Suprapubic skin (tissue), 4 donors: ENCODE measurements at regions not wholly inside any gene's neighbourhood (a gene's known extent, or its start where the extent isn't known, plus 50 kb on each side); places are given as distances from the start of the nearest gene placed in this dataset.
"Not testable (repeated sequence)": the region's sequence is repeated elsewhere in the genome, so short reads cannot be mapped to it uniquely, and the experiment has no call there.

Experiments
- DNase-seq, 2 donors: peaks; one replicate each; pipeline ENCODE4 v3.0.0-alpha.2; 2019; ENCODE audit warnings: low spot score in 2 of 2
- H3K27ac ChIP-seq: fragments of 200-600 bp; sonication (generic); one replicate; pipeline ENCODE4 v1.5.1; 2019
- H3K27me3 ChIP-seq: fragments of 200-600 bp; sonication (generic); one replicate; pipeline ENCODE4 v1.5.1; 2019
- H3K36me3 ChIP-seq: fragments of 200-600 bp; sonication (generic); one replicate; pipeline ENCODE4 v1.5.1; 2019
- H3K4me1 ChIP-seq: fragments of 200-600 bp; sonication (generic); one replicate; pipeline ENCODE4 v1.5.1; 2019
- H3K4me3 ChIP-seq: fragments of 200-600 bp; sonication (generic); one replicate; pipeline ENCODE4 v1.5.1; 2019; ENCODE audit warnings: mild to moderate bottlenecking
- H3K9me3 ChIP-seq: fragments of 200-600 bp; sonication (generic); one replicate; pipeline ENCODE4 v1.5.1; 2019
- EP300 ChIP-seq: sonication (generic); formaldehyde crosslinking; IDR thresholded peaks from one replicate; pipeline ENCODE4 v1.6.1; 2017; ENCODE audit warnings: antibody characterized with exemption
- POLR2A ChIP-seq, 2 donors: fragments of 450-650 bp; IDR thresholded peaks; one replicate each; pipeline ENCODE4 v1.6.1; 2017; ENCODE audit warnings: antibody characterized with exemption in 2 of 2, mild to moderate bottlenecking in 2 of 2, moderate library complexity in 2 of 2
- POLR2AphosphoS5 ChIP-seq, 3 donors: sonication (generic); formaldehyde crosslinking; IDR thresholded peaks; one replicate each; pipeline ENCODE4 v1.6.1; 2017; ENCODE audit warnings: antibody characterized with exemption in 3 of 3
- WGBS: methylation state at CpG from one replicate; pipeline ENCODE4 v1.1.5; 2018; 5-methylcytosine and 5-hydroxymethylcytosine counted together
- TF ChIP-seq, protein P1 (sequence below), 2 donors: fragments of 200-600 bp in 1 of 2; fragments of 450-650 bp in 1 of 2; sonication (generic) in 1 of 2; IDR thresholded peaks; one replicate each; pipeline ENCODE4 v1.5.1; 2016 to 2019; ENCODE audit warnings: antibody characterized with exemption in 2 of 2, mild to moderate bottlenecking in 1 of 2, moderate library complexity in 1 of 2

DNA sequence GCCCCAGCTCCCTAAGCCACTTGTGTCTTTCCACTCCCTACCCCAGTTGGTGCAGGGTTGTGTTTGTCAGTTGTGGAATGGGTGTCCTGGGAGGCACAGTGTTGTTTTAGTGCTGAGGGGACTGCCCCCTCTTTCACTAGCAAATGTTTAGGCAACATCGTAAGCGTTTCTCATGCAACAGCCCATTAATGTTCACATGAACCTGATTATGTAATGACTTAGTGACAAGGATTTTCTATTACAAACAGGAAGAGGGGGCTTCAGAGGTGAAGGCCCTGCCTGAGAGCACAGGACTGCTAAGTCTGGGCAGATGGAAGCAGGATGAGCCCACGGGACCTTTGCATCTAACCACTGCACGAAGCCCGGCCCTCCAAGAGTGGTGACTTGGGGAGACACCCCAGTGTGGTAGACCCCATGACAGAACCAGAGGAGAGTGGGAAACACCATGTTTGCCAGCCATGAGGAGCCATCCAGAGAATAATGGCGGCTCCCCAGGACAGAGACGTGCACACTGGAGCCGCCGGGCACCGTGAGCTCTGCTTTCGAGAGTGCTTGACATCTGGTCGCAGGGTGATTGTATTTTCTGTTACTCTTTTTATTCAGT lies 339.7 kb downstream of the THBS2 start:
- WGBS, result 97% methylated on average over 12 of the region's 12 CpGs
- Histone ChIP-seq H3K4me3 (no peak overlapping the region), H3K36me3 (no peaks in the 10 kb centered on the region), H3K9me3 (no peaks in the 10 kb centered on the region), H3K4me1 (no peaks in the 10 kb centered on the region), H3K27me3 (no peaks in the 10 kb centered on the region), H3K27ac (no peak overlapping the region)
- TF ChIP-seq EP300, result no peak
- DNase-seq, result no peak

DNA sequence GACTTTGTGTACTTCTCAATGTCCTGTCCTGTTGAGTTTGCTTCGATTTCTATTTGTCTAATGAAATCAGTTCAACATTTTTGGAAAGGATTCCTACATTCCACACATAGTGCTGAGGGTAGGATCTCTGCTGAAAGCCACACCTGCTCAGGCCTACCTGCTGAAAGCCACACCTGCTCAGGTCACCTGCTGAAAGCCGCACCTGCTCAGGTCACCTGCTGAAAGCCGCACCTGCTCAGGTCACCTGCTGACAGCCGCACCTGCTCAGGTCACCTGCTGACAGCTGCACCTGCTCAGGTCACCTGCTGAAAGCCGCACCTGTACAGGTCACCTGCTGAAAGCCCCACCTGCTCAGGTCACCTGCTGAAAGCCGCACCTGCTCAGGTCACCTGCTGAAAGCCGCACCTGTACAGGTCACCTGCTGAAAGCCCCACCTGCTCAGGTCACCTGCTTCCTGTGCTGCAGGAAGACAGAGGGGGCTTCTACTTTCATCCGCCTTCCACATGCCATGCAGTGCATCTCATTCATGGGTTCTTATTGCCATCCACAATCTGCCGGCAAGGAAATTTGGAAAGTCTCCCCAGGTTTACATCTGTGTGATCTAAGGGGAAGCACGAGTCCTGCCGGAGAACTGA lies 340.3 kb downstream of the THBS2 start:
- not testable (repeated sequence) for H3K36me3 ChIP-seq, H3K27ac ChIP-seq, H3K9me3 ChIP-seq, H3K27me3 ChIP-seq, DNase-seq, H3K4me1 ChIP-seq, H3K4me3 ChIP-seq
- 76% methylated on average over 11 of the region's 11 CpGs for WGBS

DNA sequence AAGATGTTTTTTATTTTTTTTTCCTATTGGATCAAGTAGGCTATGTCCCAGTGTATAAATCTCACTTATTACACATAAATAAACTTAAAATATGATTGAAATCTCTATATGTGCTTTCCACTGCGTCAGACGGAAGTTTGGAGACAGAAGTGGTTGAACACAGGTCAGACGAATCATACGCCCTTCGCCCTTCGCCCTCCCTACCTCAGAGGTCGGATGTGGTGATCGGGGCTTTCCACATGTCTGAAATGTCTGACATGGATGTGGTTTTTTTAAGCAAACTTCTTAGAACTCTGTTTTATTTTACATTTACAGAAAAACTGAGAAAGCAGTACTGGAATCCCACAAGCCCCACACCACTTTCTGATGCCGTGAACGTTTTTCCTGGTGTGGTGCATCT lies 344.4 kb downstream of the THBS2 start:
- 82% methylated on average over 10 of the region's 10 CpGs for WGBS
- TF ChIP-seq POLR2AphosphoS5 (IDR thresholded peaks at IDR 0.05) (no peak), EP300 (no peak), POLR2A (IDR thresholded peaks at IDR 0.05) (no peak)
- TF ChIP-seq, protein P1, sequence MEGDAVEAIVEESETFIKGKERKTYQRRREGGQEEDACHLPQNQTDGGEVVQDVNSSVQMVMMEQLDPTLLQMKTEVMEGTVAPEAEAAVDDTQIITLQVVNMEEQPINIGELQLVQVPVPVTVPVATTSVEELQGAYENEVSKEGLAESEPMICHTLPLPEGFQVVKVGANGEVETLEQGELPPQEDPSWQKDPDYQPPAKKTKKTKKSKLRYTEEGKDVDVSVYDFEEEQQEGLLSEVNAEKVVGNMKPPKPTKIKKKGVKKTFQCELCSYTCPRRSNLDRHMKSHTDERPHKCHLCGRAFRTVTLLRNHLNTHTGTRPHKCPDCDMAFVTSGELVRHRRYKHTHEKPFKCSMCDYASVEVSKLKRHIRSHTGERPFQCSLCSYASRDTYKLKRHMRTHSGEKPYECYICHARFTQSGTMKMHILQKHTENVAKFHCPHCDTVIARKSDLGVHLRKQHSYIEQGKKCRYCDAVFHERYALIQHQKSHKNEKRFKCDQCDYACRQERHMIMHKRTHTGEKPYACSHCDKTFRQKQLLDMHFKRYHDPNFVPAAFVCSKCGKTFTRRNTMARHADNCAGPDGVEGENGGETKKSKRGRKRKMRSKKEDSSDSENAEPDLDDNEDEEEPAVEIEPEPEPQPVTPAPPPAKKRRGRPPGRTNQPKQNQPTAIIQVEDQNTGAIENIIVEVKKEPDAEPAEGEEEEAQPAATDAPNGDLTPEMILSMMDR (IDR thresholded peaks at IDR 0.05), result no peak
- Histone ChIP-seq H3K27ac (no peak overlapping the region), H3K4me3 (no peak overlapping the region), H3K9me3 (no peaks in the 10 kb centered on the region), H3K36me3 (no peaks in the 10 kb centered on the region), H3K27me3 (no peaks in the 10 kb centered on the region), H3K4me1 (no peaks in the 10 kb centered on the region)
- DNase-seq, result no peak

DNA sequence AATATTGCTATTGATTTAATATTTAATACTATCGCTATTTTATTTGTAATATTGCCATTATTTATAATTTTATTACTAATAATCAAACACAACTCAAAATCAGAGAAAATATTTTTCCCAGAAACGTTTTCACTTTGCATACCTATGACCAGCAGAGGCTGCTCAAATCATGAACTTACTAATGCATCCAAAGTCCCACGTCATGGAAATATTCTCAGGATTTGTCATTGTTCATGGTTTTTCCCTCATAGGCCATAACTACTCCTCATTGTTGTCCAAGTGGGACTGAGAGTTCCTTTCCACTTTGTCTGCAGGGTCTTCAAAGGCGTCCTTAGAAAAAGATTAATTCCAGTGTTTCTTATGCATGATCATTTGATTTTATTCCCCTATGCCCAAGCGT lies 344.8 kb downstream of the THBS2 start:
- H3K4me3 ChIP-seq, result no peak overlapping the region
- 66% methylated on average over 5 of the region's 5 CpGs for WGBS
- H3K27me3 ChIP-seq, result no peaks in the 10 kb centered on the region
- no peak overlapping the region for H3K27ac ChIP-seq
- TF ChIP-seq POLR2AphosphoS5 (IDR thresholded peaks at IDR 0.05) (no peak), POLR2A (IDR thresholded peaks at IDR 0.05) (no peak), EP300 (no peak)
- no peak for DNase-seq
- no peaks in the 10 kb centered on the region for H3K4me1 ChIP-seq
- H3K36me3 ChIP-seq, result no peaks in the 10 kb centered on the region
- no peaks in the 10 kb centered on the region for H3K9me3 ChIP-seq

DNA sequence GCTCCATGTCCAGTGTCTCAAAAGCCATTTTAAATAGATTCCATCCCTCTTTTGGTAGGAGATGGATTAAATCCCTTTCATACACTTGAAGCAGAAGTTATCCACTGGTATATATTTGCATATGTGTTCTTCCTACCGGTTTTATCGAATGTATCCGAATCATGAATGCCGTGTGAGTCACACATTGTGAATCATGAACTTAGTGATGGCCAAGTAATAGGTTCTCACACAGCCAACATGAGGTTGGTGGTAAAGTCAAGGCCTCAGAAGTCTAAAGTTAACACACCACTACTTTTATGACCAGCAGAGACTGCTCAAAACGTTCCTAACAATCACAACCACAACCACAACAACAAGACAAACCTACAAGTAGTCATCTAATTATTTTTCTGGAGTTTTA lies 345.5 kb downstream of the THBS2 start:
- TF ChIP-seq EP300 (no peak), POLR2AphosphoS5 (IDR thresholded peaks at IDR 0.05) (no peak), POLR2A (IDR thresholded peaks at IDR 0.05) (no peak)
- TF ChIP-seq, protein P1 (IDR thresholded peaks at IDR 0.05), result no peak
- Histone ChIP-seq H3K4me1 (no peaks in the 10 kb centered on the region), H3K27ac (no peak overlapping the region), H3K36me3 (no peaks in the 10 kb centered on the region), H3K27me3 (no peaks in the 10 kb centered on the region), H3K9me3 (no peaks in the 10 kb centered on the region), H3K4me3 (no peak overlapping the region)
- WGBS, result 76% methylated on average over 5 of the region's 5 CpGs
- DNase-seq, result no peak

DNA sequence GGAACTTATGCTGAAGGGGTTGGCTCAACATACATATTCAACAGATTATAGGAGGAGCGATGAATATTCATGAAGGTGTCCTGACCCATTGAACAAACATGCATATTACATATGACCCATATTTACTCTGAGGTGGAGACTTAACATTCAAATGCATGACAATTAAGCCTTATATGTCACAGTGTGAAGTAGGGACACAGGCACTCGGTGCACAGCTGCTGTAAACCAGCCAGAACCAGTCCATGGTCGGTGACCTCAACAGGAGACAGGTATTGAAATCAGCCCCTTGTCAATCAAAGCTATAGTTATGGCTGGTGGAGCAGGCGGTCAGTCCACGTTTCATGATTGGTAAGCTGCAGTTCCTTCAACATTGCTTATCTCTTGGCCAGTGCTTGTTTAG lies 347.3 kb downstream of the THBS2 start:
- Histone ChIP-seq H3K4me3 (no peak overlapping the region), H3K27ac (no peak overlapping the region), H3K27me3 (no peaks in the 10 kb centered on the region), H3K9me3 (no peaks in the 10 kb centered on the region), H3K36me3 (no peaks in the 10 kb centered on the region), H3K4me1 (no peaks in the 10 kb centered on the region)
- no peak for DNase-seq
- 89% methylated on average over 5 of the region's 5 CpGs for WGBS
- TF ChIP-seq EP300 (no peak), POLR2AphosphoS5 (IDR thresholded peaks at IDR 0.05) (no peak), POLR2A (IDR thresholded peaks at IDR 0.05) (no peak)

DNA sequence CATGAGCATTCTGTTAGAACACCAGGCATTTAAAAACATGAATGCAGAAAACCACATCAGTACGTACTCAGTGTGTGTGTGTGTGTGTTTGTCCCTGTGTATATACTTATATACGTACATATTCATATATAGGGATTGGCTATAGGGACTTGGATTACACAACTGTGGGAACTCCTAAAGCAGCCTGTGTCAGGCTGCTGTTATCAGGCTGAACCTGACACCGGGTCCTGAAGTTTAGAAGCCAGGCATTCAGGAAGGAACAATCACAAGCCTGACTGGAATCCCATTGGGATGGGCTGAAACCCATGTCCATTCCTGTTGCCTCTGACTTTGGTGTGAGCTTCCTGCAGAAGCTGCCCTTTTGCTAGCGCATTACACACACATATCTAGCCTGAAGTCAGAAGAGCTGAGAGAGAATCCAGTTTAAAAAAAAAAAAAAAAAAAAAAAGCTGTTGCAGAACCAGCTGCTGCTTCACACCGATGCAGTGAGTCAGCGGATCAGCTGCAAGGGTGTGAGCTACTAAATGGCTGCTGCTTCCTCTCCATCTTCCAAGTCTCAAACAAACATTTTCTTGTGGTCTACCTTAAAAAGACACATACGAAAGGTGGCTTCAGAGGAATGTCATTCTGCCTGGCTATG lies 348.1 kb downstream of the THBS2 start:
- no peaks in the 10 kb centered on the region for H3K36me3 ChIP-seq
- 76% methylated on average over 7 of the region's 7 CpGs for WGBS
- no peak overlapping the region for H3K4me3 ChIP-seq
- DNase-seq, result no peak
- H3K9me3 ChIP-seq, result no peaks in the 10 kb centered on the region
- no peaks in the 10 kb centered on the region for H3K4me1 ChIP-seq
- no peak for TF ChIP-seq POLR2AphosphoS5 (IDR thresholded peaks at IDR 0.05)
- H3K27me3 ChIP-seq, result no peaks in the 10 kb centered on the region
- H3K27ac ChIP-seq, result no peak overlapping the region
